Breast epithelium (tissue), 3 donors: ENCODE measurements at regions not wholly inside any gene's neighbourhood (a gene's known extent, or its start where the extent isn't known, plus 50 kb on each side); places are given as distances from the start of the nearest gene placed in this dataset.

ENCODE experiments used
- POLR2AphosphoS5 ChIP-seq, 3 donors: sonication (generic); formaldehyde crosslinking; IDR thresholded peaks; one replicate each; pipeline ENCODE4 v1.6.1; 2017; ENCODE audit warnings: antibody characterized with exemption in 3 of 3
- TF ChIP-seq, protein P1 (sequence below), 3 donors: fragments of 450-650 bp; IDR thresholded peaks; one replicate each; pipeline ENCODE4 v1.5.1; 2016 to 2017; ENCODE audit warnings: antibody characterized with exemption in 3 of 3, mild to moderate bottlenecking in 3 of 3, moderate library complexity in 3 of 3

GRCh38 chr2:189927823-189928222, 134.7 kb downstream of the MSTN start:
- TF ChIP-seq, protein P1, sequence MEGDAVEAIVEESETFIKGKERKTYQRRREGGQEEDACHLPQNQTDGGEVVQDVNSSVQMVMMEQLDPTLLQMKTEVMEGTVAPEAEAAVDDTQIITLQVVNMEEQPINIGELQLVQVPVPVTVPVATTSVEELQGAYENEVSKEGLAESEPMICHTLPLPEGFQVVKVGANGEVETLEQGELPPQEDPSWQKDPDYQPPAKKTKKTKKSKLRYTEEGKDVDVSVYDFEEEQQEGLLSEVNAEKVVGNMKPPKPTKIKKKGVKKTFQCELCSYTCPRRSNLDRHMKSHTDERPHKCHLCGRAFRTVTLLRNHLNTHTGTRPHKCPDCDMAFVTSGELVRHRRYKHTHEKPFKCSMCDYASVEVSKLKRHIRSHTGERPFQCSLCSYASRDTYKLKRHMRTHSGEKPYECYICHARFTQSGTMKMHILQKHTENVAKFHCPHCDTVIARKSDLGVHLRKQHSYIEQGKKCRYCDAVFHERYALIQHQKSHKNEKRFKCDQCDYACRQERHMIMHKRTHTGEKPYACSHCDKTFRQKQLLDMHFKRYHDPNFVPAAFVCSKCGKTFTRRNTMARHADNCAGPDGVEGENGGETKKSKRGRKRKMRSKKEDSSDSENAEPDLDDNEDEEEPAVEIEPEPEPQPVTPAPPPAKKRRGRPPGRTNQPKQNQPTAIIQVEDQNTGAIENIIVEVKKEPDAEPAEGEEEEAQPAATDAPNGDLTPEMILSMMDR (IDR thresholded peaks at IDR 0.05) = no peak
- no peak for TF ChIP-seq POLR2AphosphoS5 (IDR thresholded peaks at IDR 0.05)
